ENCODE measurements at regions not wholly inside any gene's neighbourhood (a gene's known extent, or its start where the extent isn't known, plus 50 kb on each side); places are given as distances from the start of the nearest gene placed in this dataset.

DNA sequence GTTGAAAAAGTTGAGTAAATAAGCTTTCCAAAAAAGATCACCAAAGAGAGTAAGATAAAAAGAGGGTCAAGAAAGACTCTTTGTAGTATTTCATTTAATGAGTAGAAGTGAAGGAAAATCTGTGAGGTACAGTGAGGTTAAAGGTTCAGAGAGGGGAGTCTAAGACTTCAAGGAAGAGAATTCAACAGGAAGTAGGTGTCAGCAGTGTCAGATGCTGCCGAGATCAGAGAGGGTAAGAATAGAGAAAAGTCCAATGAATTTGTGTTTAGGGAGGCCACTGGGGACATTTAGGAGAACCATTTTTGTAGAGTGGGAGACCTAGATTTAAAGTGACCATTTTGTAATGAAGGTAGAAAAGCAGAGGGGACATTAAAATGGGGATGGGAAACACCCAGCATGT lies 71.6 kb upstream of the KRAS start:
- TF ChIP-seq RAD21 (conservative IDR thresholded peaks at IDR 0.05) (no peak), POLR2AphosphoS5 (IDR thresholded peaks at IDR 0.05) (no peak), EZH2 (IDR thresholded peaks at IDR 0.05; ENCODE audit: borderline replicate concordance, insufficient read depth, low read length, poor library complexity, severe bottlenecking) (no peak), SMC3 (conservative IDR thresholded peaks at IDR 0.05; ENCODE audit: poor library complexity) (no peak), TAF1 (IDR thresholded peaks at IDR 0.05; ENCODE audit: low read depth) (no peak), EP300 (conservative IDR thresholded peaks at IDR 0.05; ENCODE audit: poor library complexity, severe bottlenecking) (no peak), MXI1 (conservative IDR thresholded peaks at IDR 0.05; ENCODE audit: poor library complexity, severe bottlenecking) (no peak)
- TF ChIP-seq, protein P1, sequence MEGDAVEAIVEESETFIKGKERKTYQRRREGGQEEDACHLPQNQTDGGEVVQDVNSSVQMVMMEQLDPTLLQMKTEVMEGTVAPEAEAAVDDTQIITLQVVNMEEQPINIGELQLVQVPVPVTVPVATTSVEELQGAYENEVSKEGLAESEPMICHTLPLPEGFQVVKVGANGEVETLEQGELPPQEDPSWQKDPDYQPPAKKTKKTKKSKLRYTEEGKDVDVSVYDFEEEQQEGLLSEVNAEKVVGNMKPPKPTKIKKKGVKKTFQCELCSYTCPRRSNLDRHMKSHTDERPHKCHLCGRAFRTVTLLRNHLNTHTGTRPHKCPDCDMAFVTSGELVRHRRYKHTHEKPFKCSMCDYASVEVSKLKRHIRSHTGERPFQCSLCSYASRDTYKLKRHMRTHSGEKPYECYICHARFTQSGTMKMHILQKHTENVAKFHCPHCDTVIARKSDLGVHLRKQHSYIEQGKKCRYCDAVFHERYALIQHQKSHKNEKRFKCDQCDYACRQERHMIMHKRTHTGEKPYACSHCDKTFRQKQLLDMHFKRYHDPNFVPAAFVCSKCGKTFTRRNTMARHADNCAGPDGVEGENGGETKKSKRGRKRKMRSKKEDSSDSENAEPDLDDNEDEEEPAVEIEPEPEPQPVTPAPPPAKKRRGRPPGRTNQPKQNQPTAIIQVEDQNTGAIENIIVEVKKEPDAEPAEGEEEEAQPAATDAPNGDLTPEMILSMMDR (IDR thresholded peaks at IDR 0.05; ENCODE audit: poor library complexity, severe bottlenecking) = no peak
- no peak overlapping the region for H2AFZ ChIP-seq (ENCODE audit: low read depth, low read length)
- no peaks in the 10 kb centered on the region for H3K79me2 ChIP-seq (replicated peaks; ENCODE audit: insufficient read depth, low read length)
- H3K4me3 ChIP-seq (ENCODE audit: low read length) = no peak overlapping the region
- no peak overlapping the region for H3K9ac ChIP-seq (ENCODE audit: low read length)
- no peaks in the 10 kb centered on the region for H3K9me2 ChIP-seq (ENCODE audit: insufficient read depth, low read length)
- H3K27me3 ChIP-seq (ENCODE audit: insufficient read depth, low read depth, low read length) = no peaks in the 10 kb centered on the region
- no peaks in the 10 kb centered on the region for H3K9me3 ChIP-seq (ENCODE audit: low read length)
- no peak overlapping the region for H3K4me2 ChIP-seq (ENCODE audit: low read length)
- no peak overlapping the region for H3K27ac ChIP-seq (ENCODE audit: low read length)
- H3K36me3 ChIP-seq (ENCODE audit: insufficient read depth, low read length) = no peaks in the 10 kb centered on the region
- H3F3A ChIP-seq (ENCODE audit: insufficient read depth, low read length, poor library complexity, severe bottlenecking) = no peaks in the 10 kb centered on the region
- H4K20me1 ChIP-seq (ENCODE audit: insufficient read depth) = no peaks in the 10 kb centered on the region

DNA sequence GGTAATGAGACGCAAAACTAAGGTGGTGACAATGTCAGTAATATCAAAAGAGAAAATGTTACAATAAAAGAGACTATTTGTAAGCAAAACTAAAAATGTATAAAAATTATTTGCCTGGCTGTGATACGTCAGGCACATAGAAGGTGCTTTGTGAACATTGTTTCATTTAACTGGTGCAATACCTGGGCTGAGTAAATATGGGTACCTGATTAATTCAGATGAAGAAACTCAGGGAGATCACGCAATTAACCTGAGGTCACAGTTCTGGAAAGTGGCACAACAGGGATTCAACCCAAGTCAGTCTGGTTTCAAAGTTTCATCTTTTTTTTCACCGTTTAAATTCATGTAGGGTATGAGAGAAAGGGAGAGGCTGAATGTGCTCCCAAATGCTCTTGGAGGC lies 71.0 kb upstream of the KRAS start:
- no peaks in the 10 kb centered on the region for H3K79me2 ChIP-seq (replicated peaks; ENCODE audit: insufficient read depth, low read length)
- no peak overlapping the region for H3K9ac ChIP-seq (ENCODE audit: low read length)
- H3K36me3 ChIP-seq (ENCODE audit: insufficient read depth, low read length) = no peaks in the 10 kb centered on the region
- H3K27me3 ChIP-seq (ENCODE audit: insufficient read depth, low read depth, low read length) = no peaks in the 10 kb centered on the region
- H3K9me2 ChIP-seq (ENCODE audit: insufficient read depth, low read length) = no peaks in the 10 kb centered on the region
- no peaks in the 10 kb centered on the region for H3F3A ChIP-seq (ENCODE audit: insufficient read depth, low read length, poor library complexity, severe bottlenecking)
- H4K20me1 ChIP-seq (ENCODE audit: insufficient read depth) = no peaks in the 10 kb centered on the region
- no peaks in the 10 kb centered on the region for H3K9me3 ChIP-seq (ENCODE audit: low read length)
- no peak overlapping the region for H3K4me2 ChIP-seq (ENCODE audit: low read length)
- H3K4me3 ChIP-seq (ENCODE audit: low read length) = no peak overlapping the region
- H3K27ac ChIP-seq (ENCODE audit: low read length) = no peak overlapping the region
- H2AFZ ChIP-seq (ENCODE audit: low read depth, low read length) = no peak overlapping the region
- TF ChIP-seq RAD21 (conservative IDR thresholded peaks at IDR 0.05) (no peak), TAF1 (IDR thresholded peaks at IDR 0.05; ENCODE audit: low read depth) (no peak), EP300 (conservative IDR thresholded peaks at IDR 0.05; ENCODE audit: poor library complexity, severe bottlenecking) (no peak), SMC3 (conservative IDR thresholded peaks at IDR 0.05; ENCODE audit: poor library complexity) (no peak)

DNA sequence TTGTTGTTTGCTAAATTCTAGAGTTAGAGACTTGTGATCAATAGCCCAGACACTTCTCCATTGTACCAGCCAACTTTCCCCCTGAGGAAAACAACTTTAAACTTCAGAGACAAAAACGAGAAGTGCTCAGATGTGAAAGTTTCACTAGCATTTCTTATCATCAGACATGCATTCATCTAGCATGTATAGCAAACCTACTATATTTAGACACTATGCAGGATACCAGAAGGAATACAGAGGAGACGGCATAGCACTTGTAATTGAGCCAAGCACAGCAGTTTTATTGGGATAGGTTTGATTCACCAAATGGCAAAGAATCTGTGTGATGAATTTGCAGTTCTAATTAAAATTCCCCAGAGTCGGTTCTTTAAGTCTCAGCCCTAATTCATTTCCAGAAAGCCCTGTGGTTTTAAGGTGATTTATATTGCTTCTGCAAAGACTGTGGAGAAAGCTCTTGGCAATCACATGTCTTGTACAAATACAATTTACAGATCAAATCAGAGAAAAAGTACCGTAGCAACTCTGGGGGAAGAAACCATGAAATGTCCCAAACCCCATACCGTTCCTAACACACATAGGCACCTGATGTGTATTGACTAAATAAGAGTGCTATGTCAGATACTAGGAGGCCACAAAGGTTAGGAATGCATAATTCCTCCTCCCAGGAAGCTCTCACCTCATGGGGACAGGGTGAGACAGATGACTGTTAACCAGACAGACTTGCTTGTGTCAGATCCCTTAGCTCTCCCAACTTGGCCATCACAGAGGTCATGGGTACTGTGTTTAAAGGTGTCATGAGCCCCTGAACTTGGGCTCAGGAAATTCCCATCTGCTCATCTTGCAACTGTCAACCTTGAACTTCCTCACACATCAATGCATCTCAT lies 69.6 kb upstream of the KRAS start:
- Histone ChIP-seq H3K9me3 (ENCODE audit: low read length) (no peaks in the 10 kb centered on the region), H3K4me2 (ENCODE audit: low read length) (no peak overlapping the region), H3K27me3 (ENCODE audit: insufficient read depth, low read depth, low read length) (no peaks in the 10 kb centered on the region), H3K79me2 (replicated peaks; ENCODE audit: insufficient read depth, low read length) (no peaks in the 10 kb centered on the region), H3K36me3 (ENCODE audit: insufficient read depth, low read length) (no peaks in the 10 kb centered on the region), H3K9ac (ENCODE audit: low read length) (no peak overlapping the region), H4K20me1 (ENCODE audit: insufficient read depth) (no peaks in the 10 kb centered on the region), H3K4me3 (ENCODE audit: low read length) (no peak overlapping the region), H2AFZ (ENCODE audit: low read depth, low read length) (no peak overlapping the region), H3K9me2 (ENCODE audit: insufficient read depth, low read length) (no peaks in the 10 kb centered on the region), H3K27ac (ENCODE audit: low read length) (no peak overlapping the region), H3F3A (ENCODE audit: insufficient read depth, low read length, poor library complexity, severe bottlenecking) (no peaks in the 10 kb centered on the region)
- TF ChIP-seq, protein P2, sequence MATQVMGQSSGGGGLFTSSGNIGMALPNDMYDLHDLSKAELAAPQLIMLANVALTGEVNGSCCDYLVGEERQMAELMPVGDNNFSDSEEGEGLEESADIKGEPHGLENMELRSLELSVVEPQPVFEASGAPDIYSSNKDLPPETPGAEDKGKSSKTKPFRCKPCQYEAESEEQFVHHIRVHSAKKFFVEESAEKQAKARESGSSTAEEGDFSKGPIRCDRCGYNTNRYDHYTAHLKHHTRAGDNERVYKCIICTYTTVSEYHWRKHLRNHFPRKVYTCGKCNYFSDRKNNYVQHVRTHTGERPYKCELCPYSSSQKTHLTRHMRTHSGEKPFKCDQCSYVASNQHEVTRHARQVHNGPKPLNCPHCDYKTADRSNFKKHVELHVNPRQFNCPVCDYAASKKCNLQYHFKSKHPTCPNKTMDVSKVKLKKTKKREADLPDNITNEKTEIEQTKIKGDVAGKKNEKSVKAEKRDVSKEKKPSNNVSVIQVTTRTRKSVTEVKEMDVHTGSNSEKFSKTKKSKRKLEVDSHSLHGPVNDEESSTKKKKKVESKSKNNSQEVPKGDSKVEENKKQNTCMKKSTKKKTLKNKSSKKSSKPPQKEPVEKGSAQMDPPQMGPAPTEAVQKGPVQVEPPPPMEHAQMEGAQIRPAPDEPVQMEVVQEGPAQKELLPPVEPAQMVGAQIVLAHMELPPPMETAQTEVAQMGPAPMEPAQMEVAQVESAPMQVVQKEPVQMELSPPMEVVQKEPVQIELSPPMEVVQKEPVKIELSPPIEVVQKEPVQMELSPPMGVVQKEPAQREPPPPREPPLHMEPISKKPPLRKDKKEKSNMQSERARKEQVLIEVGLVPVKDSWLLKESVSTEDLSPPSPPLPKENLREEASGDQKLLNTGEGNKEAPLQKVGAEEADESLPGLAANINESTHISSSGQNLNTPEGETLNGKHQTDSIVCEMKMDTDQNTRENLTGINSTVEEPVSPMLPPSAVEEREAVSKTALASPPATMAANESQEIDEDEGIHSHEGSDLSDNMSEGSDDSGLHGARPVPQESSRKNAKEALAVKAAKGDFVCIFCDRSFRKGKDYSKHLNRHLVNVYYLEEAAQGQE (IDR thresholded peaks at IDR 0.05; ENCODE audit: borderline replicate concordance) = no peak
- TF ChIP-seq MXI1 (conservative IDR thresholded peaks at IDR 0.05; ENCODE audit: poor library complexity, severe bottlenecking) (no peak), RAD21 (conservative IDR thresholded peaks at IDR 0.05) (no peak), EZH2 (IDR thresholded peaks at IDR 0.05; ENCODE audit: borderline replicate concordance, insufficient read depth, low read length, poor library complexity, severe bottlenecking) (no peak), POLR2AphosphoS5 (IDR thresholded peaks at IDR 0.05) (no peak), SMC3 (conservative IDR thresholded peaks at IDR 0.05; ENCODE audit: poor library complexity) (no peak), EP300 (conservative IDR thresholded peaks at IDR 0.05; ENCODE audit: poor library complexity, severe bottlenecking) (no peak), TAF1 (IDR thresholded peaks at IDR 0.05; ENCODE audit: low read depth) (no peak)
- TF ChIP-seq, protein P1 (IDR thresholded peaks at IDR 0.05; ENCODE audit: poor library complexity, severe bottlenecking) = no peak

Data from neural cell (in vitro differentiated cells).